H1 (cell line): ENCODE measurements at regions not wholly inside any gene's neighbourhood (a gene's known extent, or its start where the extent isn't known, plus 50 kb on each side); places are given as distances from the start of the nearest gene placed in this dataset.

Source experiments
- CEBPB ChIP-seq: IDR thresholded peaks from 2 replicates; pipeline ENCODE4 v1.6.1; 2012; ENCODE audit warnings: low read depth, low read length
- CTCF ChIP-seq, 3 experiments: IDR thresholded peaks; 1 replicate in 2 of 3; 2 replicates in 1 of 3; pipeline versions ENCODE4 v1.5.1 to v1.6.1; 2011; ENCODE audit warnings: low read length in 3 of 3, mild to moderate bottlenecking in 3 of 3, inconsistent platforms in 2 of 3, low read depth in 1 of 3, moderate library complexity in 1 of 3; ENCODE audit not compliant: insufficient read depth in 1 of 3; ENCODE audit errors: control extremely low read depth in 1 of 3
- EP300 ChIP-seq, 2 experiments: IDR thresholded peaks; 1 replicate in 1 of 2; 2 replicates in 1 of 2; pipeline ENCODE4 v1.6.1; 2011 to 2012; ENCODE audit warnings: low read depth in 2 of 2, low read length in 2 of 2, mild to moderate bottlenecking in 2 of 2, borderline replicate concordance in 1 of 2, inconsistent platforms in 1 of 2, moderate library complexity in 1 of 2
- EZH2 ChIP-seq: fragments of 200-600 bp; sonication (generic); IDR thresholded peaks from 2 replicates; pipeline ENCODE4 v1.7.1; 2012; ENCODE audit warnings: low read depth, mild to moderate bottlenecking, moderate library complexity, low read length, inconsistent platforms; ENCODE audit not compliant: severe bottlenecking
- KDM1A ChIP-seq: fragments of 200-600, 300-600 bp; sonication (generic); IDR thresholded peaks from 2 replicates; pipeline ENCODE4 v1.7.1; 2016; ENCODE audit warnings: mild to moderate bottlenecking, low read length, borderline replicate concordance
- KDM5A ChIP-seq: fragments of 200-600 bp; IDR thresholded peaks from 2 replicates; pipeline ENCODE4 v1.7.1; 2012; ENCODE audit warnings: mild to moderate bottlenecking, low read length, inconsistent platforms, mixed read lengths
- POLR2AphosphoS5 ChIP-seq: IDR thresholded peaks from 2 replicates; pipeline ENCODE4 v1.6.1; 2011; ENCODE audit warnings: low read depth, low read length
- RBBP5 ChIP-seq: IDR thresholded peaks from 2 replicates; pipeline ENCODE4 v1.7.1; 2012; ENCODE audit warnings: low read depth, mild to moderate bottlenecking, inconsistent platforms, low read length, moderate library complexity, borderline replicate concordance
- SIN3A ChIP-seq, 2 experiments: IDR thresholded peaks in 1 of 2; conservative IDR thresholded peaks in 1 of 2; 2 replicates each; pipeline ENCODE4 v1.6.1; 2011 to 2012; ENCODE audit warnings: low read length in 2 of 2, improper control_type of control experiment in 1 of 2, low read depth in 1 of 2, mild to moderate bottlenecking in 1 of 2
- SP2 ChIP-seq: IDR thresholded peaks from 2 replicates; pipeline ENCODE4 v1.6.1; 2012; ENCODE audit warnings: mild to moderate bottlenecking, low read length, inconsistent platforms
- TAF7 ChIP-seq: optimal IDR thresholded peaks from 2 replicates; pipeline ENCODE3; 2011; ENCODE audit warnings: low read depth, mild to moderate bottlenecking, inconsistent platforms, low read length, moderate library complexity, borderline replicate concordance
- TCF12 ChIP-seq: IDR thresholded peaks from 2 replicates; pipeline ENCODE4 v1.6.1; 2011; ENCODE audit warnings: low read depth, mild to moderate bottlenecking, low read length
- USF2 ChIP-seq: IDR thresholded peaks from 2 replicates; pipeline ENCODE4 v1.6.1; 2011; ENCODE audit warnings: low read length, improper control_type of control experiment
- YY1 ChIP-seq: IDR thresholded peaks from 2 replicates; pipeline ENCODE4 v1.6.1; 2011; ENCODE audit warnings: low read depth, mild to moderate bottlenecking, low read length

- no peak for TF ChIP-seq CTCF (IDR thresholded peaks at IDR 0.05; ENCODE audit: control extremely low read depth in 1 of 3, insufficient read depth in 1 of 3, low read depth in 1 of 3, low read length in 3 of 3)
- TF ChIP-seq RBBP5 = no peak
- no peak for TF ChIP-seq TCF12
- no peak for TF ChIP-seq EP300 (IDR thresholded peaks at IDR 0.05; ENCODE audit: borderline replicate concordance in 1 of 2, low read depth in 2 of 2, low read length in 2 of 2)
- TF ChIP-seq USF2 = no peak
- TF ChIP-seq KDM1A = no peak
- no peak for TF ChIP-seq TAF7
- no peak for TF ChIP-seq EZH2
- TF ChIP-seq CEBPB = no peak
- no peak for TF ChIP-seq KDM5A
- no peak for TF ChIP-seq SP2
- TF ChIP-seq YY1 = no peak
- TF ChIP-seq SIN3A (conservative IDR thresholded peaks at IDR 0.05 in 1 of 2, IDR thresholded peaks at IDR 0.05 in 1 of 2; ENCODE audit: low read depth in 1 of 2, low read length in 2 of 2) = no peak
- no peak for TF ChIP-seq POLR2AphosphoS5
Observed at GRCh38 chr2:67208887-67209500, 188.1 kb upstream of the ETAA1 start.
